GM23338 (cell line): ENCODE measurements at regions not wholly inside any gene's neighbourhood (a gene's known extent, or its start where the extent isn't known, plus 50 kb on each side); places are given as distances from the start of the nearest gene placed in this dataset.

Experiments used
- CTCF ChIP-seq, 2 experiments: fragments of 200-600 bp in 1 of 2; sonication (generic) in 1 of 2; conservative IDR thresholded peaks; 2 replicates each; pipeline versions ENCODE4 v1.5.1 to v1.6.1; 2016 to 2017; ENCODE audit warnings: antibody characterized with exemption in 2 of 2, low read depth in 2 of 2, mild to moderate bottlenecking in 2 of 2, moderate library complexity in 1 of 2
- ETS1 ChIP-seq: IDR thresholded peaks from 2 replicates; pipeline ENCODE4 v1.6.1; 2016; ENCODE audit warnings: antibody characterized with exemption
- EZH2 ChIP-seq: fragments of 200-600 bp; sonication (generic); IDR thresholded peaks from one replicate; pipeline ENCODE4 v1.8.0; 2017; ENCODE audit warnings: antibody characterized with exemption, mild to moderate bottlenecking, low read depth; ENCODE audit not compliant: unreplicated experiment
- EZH2phosphoT487 ChIP-seq: fragments of 200-600 bp; sonication (generic); IDR thresholded peaks from one replicate; pipeline ENCODE4 v1.8.1; 2018; ENCODE audit warnings: antibody characterized with exemption; ENCODE audit not compliant: unreplicated experiment
- JUNB ChIP-seq: IDR thresholded peaks from one replicate; pipeline ENCODE4 v1.6.1; 2016; ENCODE audit warnings: antibody characterized with exemption; ENCODE audit not compliant: unreplicated experiment
- NANOG ChIP-seq: IDR thresholded peaks from 2 replicates; pipeline ENCODE4 v1.6.1; 2016; ENCODE audit warnings: antibody characterized with exemption, borderline replicate concordance
- POLR2AphosphoS5 ChIP-seq: IDR thresholded peaks from 2 replicates; pipeline ENCODE4 v1.6.1; 2016; ENCODE audit warnings: antibody characterized with exemption, low read depth
- REST ChIP-seq: IDR thresholded peaks from one replicate; pipeline ENCODE4 v1.6.1; 2018; ENCODE audit warnings: antibody characterized with exemption; ENCODE audit not compliant: unreplicated experiment
- STAT1 ChIP-seq: IDR thresholded peaks from one replicate; pipeline ENCODE4 v1.6.1; 2016; ENCODE audit warnings: antibody characterized with exemption; ENCODE audit not compliant: unreplicated experiment
- ZNF114 ChIP-seq: fragments of 250-450 bp; sonication (Bioruptor Pico); IDR thresholded peaks from 2 replicates; pipeline ENCODE4 v1.5.0; 2020; ENCODE audit warnings: mild to moderate bottlenecking, moderate library complexity
- ZNF462 ChIP-seq: fragments of 250-450 bp; sonication (Bioruptor Pico); IDR thresholded peaks from 2 replicates; pipeline ENCODE4 v1.5.0; 2020; ENCODE audit warnings: mild to moderate bottlenecking, moderate library complexity

- TF ChIP-seq CTCF (conservative IDR thresholded peaks at IDR 0.05; ENCODE audit: low read depth in 2 of 2) (no peak), POLR2AphosphoS5 (no peak), EZH2 (no peak), REST (no peak), EZH2phosphoT487 (no peak), JUNB (no peak), STAT1 (no peak), ZNF462 (CRISPR knock-in tag) (no peak), ZNF114 (CRISPR knock-in tag) (no peak), NANOG (no peak), ETS1 (no peak)
Observed at GRCh38 chr9:28600226-28600625, 1026.9 kb upstream of the C9orf72 start.
